Naive thymus-derived CD8-positive, alpha-beta T cell (primary cell): ENCODE measurements at regions not wholly inside any gene's neighbourhood (a gene's known extent, or its start where the extent isn't known, plus 50 kb on each side); places are given as distances from the start of the nearest gene placed in this dataset.
"Not testable (repeated sequence)": the region's sequence is repeated elsewhere in the genome, so short reads cannot be mapped to it uniquely, and the experiment has no call there.

Source experiments
- ATAC-seq, 2 donors: fragments of 150-1000 bp; cut with Tn5 transposase in 1 of 2; sonication (Bioruptor Pico), chemical (Tn5 transposase) in 1 of 2; 1 replicate in 1 of 2; 2 replicates in 1 of 2; pipeline ENCODE4 v1.10.0; 2021; ENCODE audit warnings: mild to moderate bottlenecking in 2 of 2, moderate library complexity in 2 of 2
- POLR2A ChIA-PET: fragments of 350-600 bp; sonication (Branson Sonifier 250); formaldehyde crosslinking; loops from one replicate; lab custom pipeline; 2021; ENCODE audit warnings: antibody characterized with exemption; lab: Charles Lee
- DNase-seq, 10 donors: peaks; one replicate each; pipeline versions ENCODE4 v3.0.0 to v3.0.0-alpha.2; 2020 to 2022
- H3K27ac Mint-ChIP-seq, 10 donors: one replicate each; pipeline ENCODE4 v1.8.0; 2020 to 2022; ENCODE audit warnings: mild to moderate bottlenecking in 10 of 10, mixed read lengths in 10 of 10, moderate library complexity in 4 of 10, inconsistent platforms in 1 of 10
- H3K27me3 Mint-ChIP-seq, 5 donors: one replicate each; pipeline ENCODE4 v1.8.0; 2021 to 2022; ENCODE audit warnings: mixed read lengths in 5 of 5
- H3K36me3 Mint-ChIP-seq, 3 donors: one replicate each; pipeline ENCODE4 v1.8.0; 2020 to 2022; ENCODE audit warnings: mixed read lengths in 3 of 3, mild to moderate bottlenecking in 2 of 3, inconsistent platforms in 1 of 3
- H3K4me1 Mint-ChIP-seq, 4 donors: one replicate each; pipeline ENCODE4 v1.8.0; 2021 to 2022; ENCODE audit warnings: mixed read lengths in 4 of 4
- H3K4me3 Mint-ChIP-seq, 10 donors: one replicate each; pipeline ENCODE4 v1.8.0; 2020 to 2022; ENCODE audit warnings: mild to moderate bottlenecking in 10 of 10, mixed read lengths in 10 of 10, moderate library complexity in 6 of 10, inconsistent platforms in 1 of 10
- H3K9me3 Mint-ChIP-seq, 9 donors: one replicate each; pipeline ENCODE4 v1.8.0; 2020 to 2022; ENCODE audit warnings: mixed read lengths in 9 of 9, mild to moderate bottlenecking in 3 of 9, inconsistent platforms in 1 of 9, moderate library complexity in 1 of 9

GRCh38 chr15:53837263-53837662, 77.8 kb upstream of the WDR72 start:
- no peak for ATAC-seq
- POLR2A ChIA-PET, result no interaction called here
- DNase-seq, result no peak
- Mint-ChIP-seq H3K27me3 (peaks cover 0 to 20% (median 4%) of the 10 kb centered on the region in 5 donors), H3K27ac (no peak overlapping the region), H3K4me1 (no peaks in the 10 kb centered on the region), H3K4me3 (no peak overlapping the region), H3K36me3 (no peaks in the 10 kb centered on the region), H3K9me3 (no peaks in the 10 kb centered on the region)

- POLR2A ChIA-PET, result no interaction called here
- no peak overlapping the region for H3K27ac Mint-ChIP-seq
- ATAC-seq (no peak), DNase-seq (no peak)
- H3K9me3 Mint-ChIP-seq, result no peaks in the 10 kb centered on the region
- H3K27me3 Mint-ChIP-seq, result peaks cover 0 to 18% (median 4%) of the 10 kb centered on the region in 5 donors
- H3K4me3 Mint-ChIP-seq, result no peak overlapping the region
- H3K36me3 Mint-ChIP-seq, result no peaks in the 10 kb centered on the region
- H3K4me1 Mint-ChIP-seq, result no peaks in the 10 kb centered on the region
These were observed 77.2 kb upstream of the WDR72 start for GRCh38 chr15:53836618-53837017.

- ATAC-seq (no peak), DNase-seq (no peak)
- H3K27ac Mint-ChIP-seq, result no peak overlapping the region
- H3K27me3 Mint-ChIP-seq, result peaks cover 0 to 22% (median 3%) of the 10 kb centered on the region in 5 donors
- POLR2A ChIA-PET, result no interaction called here
- no peaks in the 10 kb centered on the region for H3K9me3 Mint-ChIP-seq
- no peaks in the 10 kb centered on the region for H3K4me1 Mint-ChIP-seq
- H3K36me3 Mint-ChIP-seq, result no peaks in the 10 kb centered on the region
- H3K4me3 Mint-ChIP-seq, result no peak overlapping the region
These were observed 75.8 kb upstream of the WDR72 start for GRCh38 chr15:53835309-53835708.

GRCh38 chr15:53834214-53834613, 74.8 kb upstream of the WDR72 start:
- POLR2A ChIA-PET, result no interaction called here
- Mint-ChIP-seq H3K36me3 (no peaks in the 10 kb centered on the region), H3K27ac (no peak overlapping the region), H3K27me3 (peaks cover 3 to 17% (median 3%) of the 10 kb centered on the region in 5 donors), H3K9me3 (peaks cover 0 to 6% (median 0%) of the 10 kb centered on the region in 9 donors), H3K4me1 (no peaks in the 10 kb centered on the region), H3K4me3 (no peak overlapping the region)
- DNase-seq (no peak), ATAC-seq (no peak)

GRCh38 chr15:53833134-53833624, 73.7 kb upstream of the WDR72 start:
- Mint-ChIP-seq H3K27ac (no peak overlapping the region), H3K4me3 (no peak overlapping the region), H3K36me3 (no peaks in the 10 kb centered on the region), H3K9me3 (peaks cover 0 to 8% (median 0%) of the 10 kb centered on the region in 9 donors), H3K4me1 (no peaks in the 10 kb centered on the region), H3K27me3 (peaks cover 0 to 18% (median 3%) of the 10 kb centered on the region in 5 donors)
- no peak for DNase-seq
- POLR2A ChIA-PET, result no interaction called here
- ATAC-seq, result no peak

- no peaks in the 10 kb centered on the region for H3K36me3 Mint-ChIP-seq
These were observed 72.7 kb upstream of the WDR72 start for GRCh38 chr15:53831907-53832770.

GRCh38 chr15:53830707-53831386, 71.4 kb upstream of the WDR72 start:
- Mint-ChIP-seq H3K9me3 (peaks cover 0 to 8% (median 0%) of the 10 kb centered on the region in 9 donors), H3K36me3 (no peaks in the 10 kb centered on the region), H3K27me3 (peaks cover 0 to 18% (median 3%) of the 10 kb centered on the region in 5 donors), H3K4me1 (no peaks in the 10 kb centered on the region), H3K4me3 (no peak overlapping the region), H3K27ac (no peak overlapping the region)
- DNase-seq (no peak), ATAC-seq (no peak)
- POLR2A ChIA-PET, result no interaction called here

More at GRCh38 chr15:53831907-53832770, 72.7 kb upstream of the WDR72 start:
- peaks cover 0 to 18% (median 3%) of the 10 kb centered on the region in 5 donors for H3K27me3 Mint-ChIP-seq
- H3K4me3 Mint-ChIP-seq, result no peak overlapping the region
- H3K27ac Mint-ChIP-seq, result no peak overlapping the region
- ATAC-seq (no peak), DNase-seq (no peak)
- POLR2A ChIA-PET, result no interaction called here
- H3K4me1 Mint-ChIP-seq, result no peaks in the 10 kb centered on the region
- H3K9me3 Mint-ChIP-seq, result peaks cover 0 to 8% (median 0%) of the 10 kb centered on the region in 9 donors

GRCh38 chr15:53829923-53830459, 70.5 kb upstream of the WDR72 start:
- H3K36me3 Mint-ChIP-seq, result no peaks in the 10 kb centered on the region
- ATAC-seq, result no peak
- H3K9me3 Mint-ChIP-seq, result peaks cover 0 to 8% (median 0%) of the 10 kb centered on the region in 9 donors
- no peak overlapping the region for H3K4me3 Mint-ChIP-seq
- no peaks in the 10 kb centered on the region for H3K4me1 Mint-ChIP-seq
- DNase-seq, result no peak
- POLR2A ChIA-PET, result no interaction called here
- no peak overlapping the region for H3K27ac Mint-ChIP-seq
- peaks cover 0 to 18% (median 3%) of the 10 kb centered on the region in 5 donors for H3K27me3 Mint-ChIP-seq

- no peak for DNase-seq
- POLR2A ChIA-PET, result no interaction called here
- no peaks in the 10 kb centered on the region for H3K36me3 Mint-ChIP-seq
- peaks cover 0 to 18% (median 3%) of the 10 kb centered on the region in 5 donors for H3K27me3 Mint-ChIP-seq
- no peak for ATAC-seq
- H3K4me1 Mint-ChIP-seq, result no peaks in the 10 kb centered on the region
- H3K4me3 Mint-ChIP-seq, result no peak overlapping the region
- H3K27ac Mint-ChIP-seq, result no peak overlapping the region
- peaks cover 0 to 8% (median 0%) of the 10 kb centered on the region in 9 donors for H3K9me3 Mint-ChIP-seq
These were observed 70.0 kb upstream of the WDR72 start for GRCh38 chr15:53829471-53829870.

- H3K27me3 Mint-ChIP-seq, result peaks cover 0 to 24% (median 3%) of the 10 kb centered on the region in 5 donors
- ATAC-seq (no peak), DNase-seq (no peak)
- H3K9me3 Mint-ChIP-seq, result peaks cover 0 to 14% (median 2%) of the 10 kb centered on the region in 9 donors
- POLR2A ChIA-PET, result no interaction called here
- H3K4me3 Mint-ChIP-seq, result no peak overlapping the region
- no peaks in the 10 kb centered on the region for H3K4me1 Mint-ChIP-seq
- no peak overlapping the region for H3K27ac Mint-ChIP-seq
- no peaks in the 10 kb centered on the region for H3K36me3 Mint-ChIP-seq
These were observed 67.9 kb upstream of the WDR72 start for GRCh38 chr15:53827355-53827754.

- Mint-ChIP-seq H3K4me3 (no peak overlapping the region), H3K4me1 (no peaks in the 10 kb centered on the region), H3K36me3 (no peaks in the 10 kb centered on the region), H3K27ac (no peak overlapping the region), H3K27me3 (peaks cover 0 to 12% (median 8%) of the 10 kb centered on the region in 5 donors), H3K9me3 (peaks cover 0 to 5% (median 0%) of the 10 kb centered on the region in 9 donors)
- no peak for DNase-seq
- POLR2A ChIA-PET, result no interaction called here
- no peak for ATAC-seq
These were observed 52.1 kb upstream of the WDR72 start for GRCh38 chr15:53811530-53811929.

GRCh38 chr15:53810306-53810705, 50.8 kb upstream of the WDR72 start:
- H3K27ac Mint-ChIP-seq, H3K27me3 Mint-ChIP-seq, ATAC-seq, H3K4me1 Mint-ChIP-seq, H3K9me3 Mint-ChIP-seq, POLR2A ChIA-PET, DNase-seq, H3K36me3 Mint-ChIP-seq, H3K4me3 Mint-ChIP-seq: not testable (repeated sequence)
